GM18520 (cell line): ENCODE measurements at regions not wholly inside any gene's neighbourhood (a gene's known extent, or its start where the extent isn't known, plus 50 kb on each side); places are given as distances from the start of the nearest gene placed in this dataset.
"Not testable (repeated sequence)": the region's sequence is repeated elsewhere in the genome, so short reads cannot be mapped to it uniquely, and the experiment has no call there.

Experiments
- ATAC-seq: cut with Tn5 transposase; IDR thresholded peaks from one replicate; pipeline ENCODE4 v1.9.1; 2021; ENCODE audit not compliant: unreplicated experiment

- no peak for ATAC-seq
Measured at GRCh38 chr11:41519696-41520095, 60.2 kb upstream of the LRRC4C start.

- no peak for ATAC-seq
Measured at GRCh38 chr11:41522391-41522790, 62.9 kb upstream of the LRRC4C start.

GRCh38 chr11:41522899-41523672 lies 63.6 kb upstream of the LRRC4C start:
- ATAC-seq: no peak

GRCh38 chr11:41527530-41527929 lies 68.1 kb upstream of the LRRC4C start:
- ATAC-seq: no peak

- ATAC-seq: no peak
Measured at GRCh38 chr11:41532413-41532812, 73.0 kb upstream of the LRRC4C start.

GRCh38 chr11:41533761-41534160 lies 74.3 kb upstream of the LRRC4C start:
- no peak for ATAC-seq

GRCh38 chr11:41534391-41534790 lies 74.9 kb upstream of the LRRC4C start:
- ATAC-seq: no peak

- ATAC-seq: no peak
Measured at GRCh38 chr11:41534861-41535260, 75.4 kb upstream of the LRRC4C start.

- ATAC-seq: no peak
Measured at GRCh38 chr11:41536021-41536568, 76.6 kb upstream of the LRRC4C start.

GRCh38 chr11:41544902-41545301 lies 85.5 kb upstream of the LRRC4C start:
- ATAC-seq: not testable (repeated sequence)

GRCh38 chr11:41578421-41579051 lies 119.1 kb upstream of the LRRC4C start:
- ATAC-seq: no peak

GRCh38 chr11:41579546-41579945 lies 120.1 kb upstream of the LRRC4C start:
- ATAC-seq: no peak

GRCh38 chr11:41609511-41609910 lies 150.1 kb upstream of the LRRC4C start:
- ATAC-seq: no peak

- no peak for ATAC-seq
Measured at GRCh38 chr11:41612415-41612814, 153.0 kb upstream of the LRRC4C start.

- no peak for ATAC-seq
Measured at GRCh38 chr11:41613326-41613725, 153.9 kb upstream of the LRRC4C start.

GRCh38 chr11:41622707-41623359 lies 163.4 kb upstream of the LRRC4C start:
- no peak for ATAC-seq

GRCh38 chr11:41659985-41660384 lies 200.5 kb upstream of the LRRC4C start:
- ATAC-seq: no peak

GRCh38 chr11:41660585-41660984 lies 201.1 kb upstream of the LRRC4C start:
- no peak for ATAC-seq

GRCh38 chr11:41665441-41666360 lies 206.2 kb upstream of the LRRC4C start:
- no peak for ATAC-seq

GRCh38 chr11:41666951-41667653 lies 207.7 kb upstream of the LRRC4C start:
- ATAC-seq: no peak
